HT1080 (cell line): ENCODE measurements at regions not wholly inside any gene's neighbourhood (a gene's known extent, or its start where the extent isn't known, plus 50 kb on each side); places are given as distances from the start of the nearest gene placed in this dataset.
"Not testable (repeated sequence)": the region's sequence is repeated elsewhere in the genome, so short reads cannot be mapped to it uniquely, and the experiment has no call there.

ENCODE experiments used
- DNase-seq: peaks from one replicate; pipeline ENCODE4 v3.0.0-alpha.2; 2015; ENCODE audit warnings: low read depth

GRCh38 chr19:30267332-30267731, 104.9 kb upstream of the ZNF536 start:
- no peak for DNase-seq

- DNase-seq, result no peak
Observed at GRCh38 chr19:30268601-30269000, 103.6 kb upstream of the ZNF536 start.

- DNase-seq, result no peak
Observed at GRCh38 chr19:30269638-30270037, 102.5 kb upstream of the ZNF536 start.

DNA sequence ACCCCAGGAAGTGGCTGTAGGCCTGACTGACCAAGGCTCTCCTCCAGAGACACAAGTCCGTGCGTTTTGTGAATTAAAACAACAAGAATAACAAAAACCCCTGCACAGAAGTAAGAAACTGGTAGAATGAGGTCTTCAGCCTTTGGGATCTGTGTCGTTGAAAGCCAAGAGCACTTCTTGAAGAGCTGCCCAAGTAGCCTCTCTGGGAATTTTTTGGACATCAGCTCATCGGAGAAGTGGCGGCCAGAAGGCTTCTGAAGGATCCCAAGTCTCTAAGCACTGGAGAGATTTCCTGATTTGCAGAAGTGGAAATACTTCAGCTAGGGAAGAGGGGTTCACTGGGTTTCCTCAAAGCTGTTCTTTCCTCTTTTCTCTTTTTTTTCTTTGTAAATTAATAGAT, 100.4 kb upstream of the ZNF536 start:
- no peak for DNase-seq

GRCh38 chr19:30272554-30272953, 99.6 kb upstream of the ZNF536 start:
- no peak for DNase-seq

- no peak for DNase-seq
Observed at GRCh38 chr19:30273184-30273583, 99.0 kb upstream of the ZNF536 start.

GRCh38 chr19:30274987-30275386, 97.2 kb upstream of the ZNF536 start:
- no peak for DNase-seq

GRCh38 chr19:30276011-30276882, 95.9 kb upstream of the ZNF536 start:
- no peak for DNase-seq

DNA sequence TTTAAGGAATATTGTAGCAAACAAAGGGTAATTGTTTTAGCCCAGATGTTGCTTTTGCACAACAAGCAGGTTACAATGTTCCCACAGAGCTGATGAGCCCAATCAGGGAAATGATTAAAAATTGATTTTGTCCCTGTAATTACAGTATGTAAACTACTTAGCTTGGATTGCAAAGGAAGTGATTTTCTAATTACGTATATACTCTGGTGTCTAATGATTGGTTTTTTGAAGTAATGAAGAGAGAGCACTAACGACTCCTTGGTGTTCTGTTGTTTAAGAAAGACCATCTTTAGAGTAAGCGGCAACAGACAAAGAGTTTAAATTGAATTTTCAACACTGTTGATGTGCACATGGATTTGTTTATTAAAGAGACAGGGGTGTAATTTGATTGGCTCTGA, 95.3 kb upstream of the ZNF536 start:
- no peak for DNase-seq

- DNase-seq, result no peak
Observed at GRCh38 chr19:30277941-30278881, 94.0 kb upstream of the ZNF536 start.

- DNase-seq, result no peak
Observed at GRCh38 chr19:30278882-30279254, 93.3 kb upstream of the ZNF536 start.

- DNase-seq, result no peak
Observed at GRCh38 chr19:30280018-30280417, 92.2 kb upstream of the ZNF536 start.

- DNase-seq, result no peak
Observed at GRCh38 chr19:30281906-30282305, 90.3 kb upstream of the ZNF536 start.

DNA sequence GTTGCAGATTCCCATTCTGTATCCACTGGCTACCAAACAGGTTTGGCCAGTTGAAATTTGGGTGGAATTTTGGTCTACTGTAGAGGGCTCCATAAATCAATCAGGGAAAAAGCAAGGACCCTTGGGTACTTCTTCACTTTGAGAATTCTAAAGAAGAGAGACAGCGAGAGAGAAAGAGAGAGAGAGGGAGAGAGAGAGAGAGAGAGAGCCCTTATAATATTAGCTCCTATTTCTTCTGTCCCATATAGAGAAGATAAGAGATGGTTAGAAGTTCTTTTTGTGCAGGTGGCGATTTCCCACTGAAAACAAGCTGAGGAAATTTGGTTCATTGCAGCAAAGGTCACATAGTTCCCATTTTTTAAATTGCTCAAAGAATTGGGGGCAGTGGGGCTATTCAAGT, 88.6 kb upstream of the ZNF536 start:
- DNase-seq, result no peak

GRCh38 chr19:30284209-30284608, 88.0 kb upstream of the ZNF536 start:
- DNase-seq, result no peak

GRCh38 chr19:30284885-30285284, 87.3 kb upstream of the ZNF536 start:
- no peak for DNase-seq

DNA sequence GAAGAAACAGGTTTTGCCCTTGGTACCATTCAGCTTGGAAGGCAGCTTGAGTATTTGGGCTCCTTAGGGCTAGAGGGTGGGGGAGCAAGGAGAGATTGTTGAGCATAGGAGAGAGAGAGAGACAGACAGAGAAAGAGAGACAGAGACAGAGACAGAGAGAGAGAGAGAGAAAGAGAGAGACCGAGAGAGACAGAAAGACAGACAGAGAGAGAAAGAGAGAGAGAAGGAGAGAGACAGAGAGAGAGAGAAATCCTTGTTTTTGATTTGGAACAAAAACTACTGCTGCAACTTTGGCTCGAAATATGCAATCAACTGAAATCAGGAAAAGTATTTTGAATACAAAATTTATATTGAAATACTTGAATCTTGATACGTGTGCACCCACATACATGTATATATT, 85.8 kb upstream of the ZNF536 start:
- DNase-seq, result no peak

DNA sequence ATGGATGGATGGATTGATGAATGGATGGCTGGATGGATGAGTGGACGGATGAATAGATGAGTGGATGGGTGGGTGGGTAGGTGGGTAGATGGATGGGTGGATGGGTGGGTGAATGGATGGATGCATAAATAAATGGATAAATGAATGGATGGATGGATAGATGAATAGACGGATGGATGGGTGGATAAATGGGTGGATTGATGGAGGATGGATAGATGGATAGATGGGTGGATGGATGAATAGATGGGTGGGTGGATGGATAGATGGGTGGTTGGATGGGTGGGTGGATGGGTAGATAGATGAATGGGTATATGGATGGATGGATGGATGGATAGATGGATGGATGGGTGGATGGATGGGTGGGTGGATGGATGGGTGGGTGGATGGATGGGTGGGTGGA, 84.9 kb upstream of the ZNF536 start:
- no peak for DNase-seq

DNA sequence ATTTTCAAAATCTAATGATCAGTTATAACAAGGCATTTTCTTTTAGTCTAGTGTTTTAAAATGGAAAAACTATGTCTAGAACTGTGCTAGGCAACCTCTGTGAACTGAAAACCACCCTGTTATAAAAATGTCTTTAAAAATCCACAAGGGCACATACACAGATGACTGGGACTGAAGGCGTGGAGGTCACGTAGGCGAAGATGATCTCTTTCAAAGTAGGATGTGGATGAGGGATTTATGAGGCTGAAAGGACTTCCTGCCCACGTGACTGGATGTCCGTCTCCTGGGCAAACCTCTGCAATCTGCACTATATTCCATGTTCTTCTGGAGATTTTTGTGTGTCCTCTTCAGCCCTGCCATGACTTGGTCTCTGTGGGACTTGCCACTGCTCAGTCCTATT, 84.2 kb upstream of the ZNF536 start:
- no peak for DNase-seq

DNA sequence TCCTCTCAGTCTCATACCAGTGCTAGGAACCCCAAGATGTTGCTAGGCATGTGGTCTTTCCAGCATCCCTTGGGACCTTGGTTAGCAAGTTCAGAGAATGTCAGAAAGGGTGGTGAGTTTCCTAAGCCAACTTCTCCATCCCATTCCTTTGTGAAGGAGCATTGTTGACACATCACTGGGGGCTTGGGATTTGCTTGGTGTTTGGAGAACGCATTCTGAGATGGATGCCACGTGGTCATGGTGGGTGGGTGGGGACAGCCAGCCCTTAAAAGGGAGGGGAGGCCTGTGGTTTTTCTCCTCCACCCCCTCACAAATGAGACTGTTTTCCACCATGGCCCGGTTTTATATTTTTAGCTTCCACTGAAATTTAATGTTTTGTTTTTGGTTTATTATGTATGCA, 83.3 kb upstream of the ZNF536 start:
- no peak for DNase-seq

GRCh38 chr19:30289336-30289735, 82.8 kb upstream of the ZNF536 start:
- DNase-seq, result no peak

DNA sequence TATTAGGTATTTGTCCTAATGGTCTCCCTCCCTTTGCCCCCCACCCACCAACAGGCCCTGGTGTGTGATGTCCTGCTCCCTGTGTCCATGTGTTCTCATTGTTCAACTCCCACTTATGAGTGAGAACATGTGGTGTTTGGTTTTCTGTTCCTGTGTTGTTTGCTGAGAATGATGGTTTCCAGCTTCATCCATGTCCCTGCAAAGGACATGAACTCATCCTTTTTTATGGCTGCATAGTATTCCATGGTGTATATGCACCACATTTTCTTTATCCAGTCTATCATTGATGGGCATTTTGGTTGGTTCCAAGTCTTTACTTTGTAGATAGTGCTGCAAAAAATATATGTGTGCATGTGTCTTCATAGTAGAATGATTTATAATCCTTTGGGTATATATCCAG, 81.4 kb upstream of the ZNF536 start:
- DNase-seq, result not testable (repeated sequence)
